GM18517 (cell line): ENCODE measurements at regions not wholly inside any gene's neighbourhood (a gene's known extent, or its start where the extent isn't known, plus 50 kb on each side); places are given as distances from the start of the nearest gene placed in this dataset.

Source experiments
- ATAC-seq: cut with Tn5 transposase; IDR thresholded peaks from one replicate; pipeline ENCODE4 v1.9.1; 2021; ENCODE audit warnings: mild to moderate bottlenecking, moderate library complexity; ENCODE audit not compliant: unreplicated experiment

DNA sequence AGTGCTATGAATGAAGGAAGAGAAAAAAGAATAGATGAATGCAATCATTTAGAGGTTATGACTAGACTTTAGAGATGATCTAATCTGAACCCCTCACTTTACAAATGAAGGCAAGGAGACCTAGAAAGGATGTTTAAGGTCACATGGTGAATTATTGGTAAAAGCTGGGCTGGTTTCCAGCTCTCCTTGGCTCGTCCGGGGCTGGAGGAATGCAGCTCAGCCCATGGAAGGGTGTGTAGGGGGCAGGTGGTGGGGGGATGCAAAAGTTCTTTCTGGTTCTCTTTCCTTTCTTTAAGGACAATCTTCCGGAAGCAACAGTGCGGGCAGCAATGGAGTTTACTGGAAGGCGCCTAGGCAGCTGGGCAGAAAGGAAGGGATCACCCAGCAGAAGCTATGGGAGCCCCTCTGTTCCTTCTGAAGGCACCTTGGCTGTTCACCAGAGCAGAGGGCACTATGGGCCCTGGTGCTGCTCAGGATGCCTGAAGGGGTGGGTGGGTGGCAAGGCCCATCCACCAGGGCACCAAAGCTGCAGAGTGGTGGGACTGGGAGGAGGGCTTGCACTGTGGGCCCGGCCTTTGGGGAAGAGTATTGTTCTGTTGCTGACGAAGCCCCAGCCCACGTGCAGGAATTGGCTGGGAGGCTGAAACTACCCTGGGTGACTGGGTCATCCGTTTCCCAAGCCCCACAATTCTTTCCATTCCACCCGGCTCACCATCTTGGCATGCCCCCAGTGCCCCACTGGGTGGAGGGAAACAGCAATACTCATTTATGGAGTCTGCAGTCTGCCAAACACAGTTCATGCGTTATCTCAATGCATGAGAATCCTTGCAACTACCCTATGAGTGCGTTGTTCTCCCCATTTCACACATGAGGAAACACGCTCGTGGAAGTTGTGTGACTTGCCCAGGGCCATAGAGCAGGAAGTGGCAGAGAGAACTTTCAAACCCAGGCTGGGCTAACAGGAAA is 78.2 kb downstream of the IRF2BPL start:
- no peak for ATAC-seq

DNA sequence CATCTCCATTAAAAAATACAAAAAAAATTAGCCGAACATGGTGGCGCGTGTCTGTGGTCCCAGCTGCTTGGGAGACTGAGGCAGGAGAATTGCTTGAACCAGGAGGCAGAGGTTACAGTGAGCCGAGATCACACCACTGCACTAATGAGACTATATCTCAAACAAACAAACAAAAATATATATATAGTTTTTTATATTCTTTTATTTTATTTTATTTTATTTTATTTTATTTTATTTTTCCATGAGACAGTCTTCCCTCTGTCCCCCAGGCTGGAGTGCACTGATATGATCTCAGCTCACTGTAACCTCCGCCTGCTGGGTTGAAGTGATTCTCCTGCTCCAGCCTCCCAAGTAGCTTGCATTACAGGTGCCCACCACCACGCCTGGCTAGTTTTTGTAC is 79.5 kb downstream of the IRF2BPL start:
- ATAC-seq = no peak

DNA sequence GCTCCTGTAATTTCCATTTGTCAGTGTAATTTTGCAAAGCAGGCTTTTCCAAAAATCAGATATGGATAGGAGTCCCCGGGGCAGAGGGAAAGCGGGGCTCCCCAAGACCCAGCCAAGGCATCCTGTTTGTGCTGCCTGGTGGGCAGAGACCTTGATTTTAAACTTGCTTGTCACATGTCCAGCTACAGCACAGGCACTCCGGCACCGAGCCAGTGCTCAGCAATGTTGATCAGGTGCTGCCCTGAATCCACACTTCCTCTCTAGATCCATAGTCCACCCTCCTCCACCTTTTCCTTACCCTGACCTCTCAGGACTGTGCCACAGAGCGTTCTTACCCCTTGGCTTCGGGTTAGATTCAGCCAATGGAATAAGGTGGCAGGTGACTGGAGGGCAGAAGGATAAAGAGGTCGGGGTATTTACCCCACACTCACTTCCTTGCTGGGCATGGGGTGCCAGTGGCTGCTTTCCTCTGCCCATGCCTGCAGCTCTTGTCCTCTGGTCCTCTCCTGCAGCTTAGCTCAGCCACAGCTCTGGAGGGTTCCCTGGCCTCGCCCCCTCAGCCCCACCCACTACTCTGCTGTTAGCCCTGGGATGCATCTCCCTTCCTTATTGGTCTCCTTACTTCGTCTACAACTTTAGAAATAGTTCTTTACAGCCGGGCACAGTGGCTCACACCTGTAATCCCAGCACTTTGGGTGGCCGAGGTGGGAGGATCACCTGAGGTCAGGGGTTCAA is 80.1 kb downstream of the IRF2BPL start:
- no peak for ATAC-seq

DNA sequence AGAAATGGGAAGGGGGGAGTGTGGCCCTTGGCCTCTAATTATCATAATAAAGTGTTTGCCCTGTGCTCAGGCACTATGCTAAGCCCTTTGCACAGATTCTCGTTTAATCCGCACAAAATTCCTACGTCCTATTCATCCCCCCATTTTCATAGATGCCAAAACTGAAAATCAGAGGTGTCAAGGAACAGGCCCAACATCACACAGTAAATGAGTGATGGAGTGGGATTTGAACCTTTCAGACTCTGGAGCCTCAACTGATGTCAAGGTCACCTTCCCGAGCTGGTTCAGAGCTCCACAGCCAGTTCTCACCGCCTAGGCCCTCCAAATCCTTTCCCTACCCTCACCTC is 80.7 kb downstream of the IRF2BPL start:
- ATAC-seq = no peak

DNA sequence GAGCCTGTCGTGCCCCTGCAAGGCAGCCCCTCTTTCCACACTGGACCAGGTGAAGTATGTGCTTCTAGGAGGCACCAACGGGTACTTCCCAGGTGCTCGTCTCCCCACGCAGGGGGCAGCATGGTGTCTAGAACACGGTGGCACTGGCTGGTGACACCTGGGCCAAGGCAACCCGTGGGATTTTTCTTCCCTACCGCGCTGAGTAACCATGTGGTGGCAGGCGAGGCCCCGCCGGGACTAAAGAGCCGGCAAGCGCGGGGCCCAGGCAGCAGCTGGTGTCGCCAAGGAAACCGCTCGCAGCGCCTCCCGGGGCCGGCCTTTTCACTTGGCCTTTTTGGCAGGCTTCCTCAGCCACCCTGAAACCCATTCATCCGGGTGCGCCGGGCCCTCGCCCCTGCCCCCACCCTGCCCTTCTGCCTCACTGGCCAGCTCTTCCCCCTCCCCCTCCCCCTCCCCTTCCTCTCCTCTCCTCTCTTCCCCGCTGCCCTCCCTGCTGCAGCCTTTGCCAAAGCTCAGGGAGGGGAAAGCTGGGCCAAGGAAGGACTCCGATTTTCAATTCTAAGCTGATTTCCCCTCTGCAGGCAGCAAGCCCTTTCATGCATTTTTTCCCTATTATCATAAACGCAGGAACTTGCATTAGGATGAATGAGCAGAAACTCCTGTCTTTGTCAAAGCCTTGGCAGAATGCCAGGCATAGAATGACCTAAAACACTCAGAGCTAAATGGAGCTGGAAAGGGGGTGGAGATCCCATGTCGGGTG is 81.2 kb downstream of the IRF2BPL start:
- ATAC-seq = no peak

DNA sequence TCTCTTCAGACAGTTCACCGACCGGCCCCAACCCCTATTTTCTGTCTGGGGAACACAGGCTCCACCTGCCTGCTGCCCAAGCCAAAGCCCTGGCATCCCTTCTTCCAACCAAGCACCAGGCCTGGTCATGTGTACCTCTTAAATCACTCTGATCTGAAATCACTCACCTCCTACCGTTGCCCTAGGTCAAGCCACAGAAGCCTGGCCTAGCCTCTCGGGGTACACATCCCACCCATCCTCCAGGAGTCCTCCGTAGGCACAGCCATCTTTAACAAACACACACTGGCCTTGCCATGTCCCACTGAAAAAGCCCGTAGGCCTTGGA is 81.8 kb downstream of the IRF2BPL start:
- ATAC-seq = no peak

DNA sequence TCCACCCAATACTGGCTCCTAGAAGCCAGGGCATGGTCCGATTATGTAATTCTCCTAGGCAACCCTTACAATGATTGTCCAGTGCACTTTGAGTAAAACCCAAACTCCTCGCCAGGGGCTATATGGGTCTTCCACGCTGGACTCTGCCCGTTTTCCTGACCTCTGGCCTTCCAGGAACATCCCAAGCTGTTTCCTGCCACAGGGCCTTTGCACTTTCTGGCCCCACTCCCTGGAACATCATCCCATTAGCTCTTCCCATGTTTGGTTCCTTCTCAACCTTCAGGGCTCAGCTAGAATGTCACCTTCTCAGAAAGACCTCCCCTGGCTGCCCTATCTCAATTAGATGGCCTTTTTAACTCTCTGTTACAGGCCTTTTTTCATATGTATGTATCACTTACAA is 85.4 kb downstream of the IRF2BPL start:
- no peak for ATAC-seq

DNA sequence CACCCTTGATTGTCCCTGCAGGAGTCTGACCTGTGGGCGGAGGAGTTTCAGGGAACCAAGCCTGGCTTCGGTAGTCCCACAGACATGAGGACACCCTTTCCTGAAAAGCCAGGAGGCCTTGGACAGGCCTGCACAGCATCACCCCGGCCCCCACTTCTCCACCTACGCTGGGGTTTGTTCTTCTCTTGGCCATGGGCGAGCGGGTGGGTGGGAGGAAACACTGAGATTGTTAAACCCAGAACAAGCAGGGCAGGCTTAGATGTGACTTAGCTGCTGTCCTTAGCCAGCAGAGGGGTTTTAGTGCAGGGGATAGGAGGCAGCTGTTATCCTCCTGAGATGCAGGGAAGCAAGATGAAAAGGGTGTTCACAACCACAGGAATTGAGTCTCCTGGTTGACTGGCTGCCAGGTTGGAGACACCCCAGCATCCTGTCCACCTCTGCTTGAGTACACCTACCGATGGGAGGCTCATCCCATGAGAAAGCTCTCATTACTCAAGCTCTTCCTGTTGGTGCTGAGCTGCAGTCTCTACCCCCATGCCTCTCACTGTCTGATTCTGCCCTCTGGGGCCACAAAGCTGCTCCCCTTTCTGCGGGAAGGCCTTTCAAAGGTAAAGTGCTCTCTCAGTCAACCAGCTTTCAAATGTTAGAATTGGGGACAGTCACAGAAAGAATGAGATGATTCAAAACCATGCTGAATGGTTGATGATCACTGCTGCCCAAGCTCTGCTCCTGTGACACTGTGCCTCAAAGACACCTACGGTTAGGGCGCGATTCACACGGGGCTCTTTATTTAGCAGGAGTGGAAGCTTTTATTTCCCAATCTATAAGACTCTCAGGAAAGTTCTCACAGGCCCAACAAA is 86.3 kb downstream of the IRF2BPL start:
- no peak for ATAC-seq

DNA sequence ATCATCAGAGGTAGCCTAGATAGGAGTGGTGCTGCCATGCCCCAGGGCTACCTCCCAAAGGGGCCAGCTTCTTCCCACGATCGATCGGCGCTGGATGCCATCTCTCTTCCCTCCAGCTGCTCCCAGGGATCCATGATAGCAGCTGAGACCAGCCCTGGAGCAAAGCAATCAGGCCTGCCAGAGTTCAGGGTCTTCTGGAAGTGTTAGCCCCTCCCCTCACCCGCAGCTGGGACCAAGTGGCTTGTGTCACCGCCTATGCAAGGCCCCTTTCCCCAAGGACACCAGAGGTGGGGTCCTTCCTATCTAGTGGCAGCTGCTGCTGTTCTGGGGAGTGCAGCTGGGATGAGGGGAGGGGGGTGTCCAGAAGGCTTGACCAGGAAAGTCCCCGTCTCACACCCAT is 87.0 kb downstream of the IRF2BPL start:
- ATAC-seq = no peak

DNA sequence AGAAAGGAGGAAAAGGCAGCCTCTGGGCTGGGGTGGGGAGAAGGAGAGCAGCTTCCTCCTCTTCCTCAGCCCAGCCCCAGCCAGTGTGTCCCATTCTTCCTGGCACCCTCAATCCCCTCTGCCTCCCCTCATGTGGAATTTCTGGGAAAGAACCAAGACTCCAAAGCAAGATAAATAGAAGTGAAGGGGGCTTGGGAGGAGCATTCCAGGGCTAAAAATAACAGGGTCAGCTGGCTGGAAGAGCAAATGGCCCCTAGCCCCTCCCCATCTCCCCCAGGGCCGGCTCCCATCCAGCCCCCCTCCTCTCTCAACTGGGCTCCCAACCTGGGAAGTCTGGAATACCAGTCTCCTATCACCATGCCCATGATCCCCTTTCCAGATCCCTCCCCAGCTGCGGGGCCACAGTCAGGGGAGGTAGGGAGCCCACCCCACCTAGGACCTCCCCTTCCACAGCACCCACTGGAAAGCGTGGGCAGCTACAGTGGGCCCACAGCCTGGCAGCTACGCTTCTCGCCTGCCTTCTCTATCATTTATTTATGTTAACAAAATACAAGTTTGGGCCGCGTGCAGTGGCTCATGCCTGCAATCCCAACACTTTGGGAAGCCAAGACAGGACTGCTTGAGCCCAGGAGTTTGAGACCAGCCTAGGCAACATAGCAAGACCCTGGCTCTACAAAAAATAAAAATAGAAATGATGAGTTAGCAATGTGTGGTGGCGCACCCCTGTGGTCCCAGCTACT is 88.3 kb downstream of the IRF2BPL start:
- no peak for ATAC-seq

DNA sequence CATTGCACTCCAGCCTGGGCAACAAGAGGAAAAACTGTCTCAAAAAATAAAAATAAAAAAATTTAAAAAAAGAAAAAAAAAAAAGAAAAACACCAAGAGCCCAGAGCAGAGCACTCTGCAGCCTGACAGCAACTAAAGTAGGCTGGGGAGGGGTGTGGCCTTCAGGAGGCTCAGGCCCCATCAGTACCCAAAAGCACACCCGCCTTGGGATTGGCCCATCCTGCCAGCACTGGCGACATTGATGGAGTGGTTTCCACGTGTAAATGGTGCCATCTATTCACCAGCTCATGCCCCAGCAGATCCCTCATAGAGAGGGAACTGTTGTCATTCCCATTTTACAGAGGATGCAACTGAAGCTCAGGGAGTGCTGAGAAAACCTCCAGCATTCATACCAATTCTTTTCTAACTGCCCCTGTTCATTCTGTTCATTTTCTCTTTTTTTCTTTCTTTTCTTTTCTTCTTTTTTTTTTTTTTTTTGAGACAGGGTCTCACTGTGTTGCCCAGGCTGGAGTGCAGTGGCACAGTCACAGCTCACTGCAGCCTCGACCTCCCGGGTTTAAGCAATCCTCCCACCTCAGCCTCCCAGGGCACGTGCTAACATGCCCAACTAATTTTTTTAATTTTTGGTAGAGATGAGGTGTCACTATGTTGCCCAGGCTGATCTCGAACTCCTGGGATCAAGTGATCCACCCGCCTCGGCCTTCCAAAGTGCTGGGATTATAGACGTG is 89.3 kb downstream of the IRF2BPL start:
- ATAC-seq = no peak

DNA sequence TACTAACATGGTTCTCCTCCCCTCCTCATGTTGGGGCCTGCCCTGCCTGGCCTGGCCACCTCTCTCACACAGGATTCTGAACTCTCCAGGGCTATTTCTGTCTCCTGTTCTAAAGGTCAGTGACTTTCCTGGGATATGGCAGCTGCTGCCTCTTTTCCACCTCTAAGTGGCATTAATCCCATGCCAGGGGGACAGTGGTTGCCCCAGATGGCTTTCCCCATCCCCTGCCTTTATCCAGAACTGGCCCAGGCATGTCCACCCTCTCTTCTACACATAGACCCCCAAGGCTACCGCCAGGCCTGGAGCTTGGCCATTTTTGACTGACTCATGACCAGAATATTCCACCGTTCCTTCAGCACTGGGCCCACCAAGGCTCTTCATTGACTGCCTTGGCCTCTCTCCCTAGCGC is 90.4 kb downstream of the IRF2BPL start:
- no peak for ATAC-seq

DNA sequence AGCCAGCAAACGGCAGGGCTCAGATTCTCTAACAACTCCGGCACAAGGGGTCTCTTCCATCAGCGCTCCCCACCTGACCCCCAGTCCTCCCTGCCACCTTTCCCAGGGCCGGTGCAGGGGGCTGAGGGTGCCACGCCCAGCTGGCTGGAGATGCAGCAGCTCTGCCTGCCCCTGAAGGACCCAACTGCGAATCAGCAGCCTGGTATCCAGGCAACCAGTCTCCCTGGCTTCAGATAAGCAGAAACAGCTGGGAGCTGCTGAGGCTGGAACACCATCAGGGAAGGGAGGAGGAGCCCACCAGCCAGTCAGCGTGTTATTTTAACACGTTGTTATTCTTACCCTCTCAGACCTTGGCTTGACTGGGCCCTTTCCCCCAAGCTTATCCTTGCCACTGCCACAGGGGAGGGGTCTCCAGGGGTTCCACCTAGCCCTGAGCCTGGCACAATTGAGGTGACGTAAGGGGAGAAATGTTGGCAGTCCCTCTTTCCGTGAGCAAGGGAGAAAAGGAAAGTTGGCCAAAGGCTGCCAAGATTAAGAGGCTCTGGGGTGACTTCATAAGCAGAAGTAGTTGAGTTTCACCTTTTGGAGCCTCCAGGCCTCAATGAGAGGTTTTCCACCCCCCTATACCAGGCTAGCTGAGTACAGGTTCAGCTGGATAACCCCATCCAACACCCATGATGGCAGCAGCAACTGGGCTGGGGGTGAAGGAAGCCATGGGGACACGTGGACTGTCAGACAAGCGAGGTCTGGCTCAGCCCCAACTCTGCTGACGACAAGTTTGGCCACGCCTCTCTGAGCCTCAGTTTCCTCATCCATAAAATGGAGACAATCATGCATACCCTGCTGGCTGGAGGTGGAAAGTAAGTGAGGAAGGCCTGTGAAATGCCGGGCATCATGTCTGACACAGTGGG is 91.1 kb downstream of the IRF2BPL start:
- no peak for ATAC-seq

DNA sequence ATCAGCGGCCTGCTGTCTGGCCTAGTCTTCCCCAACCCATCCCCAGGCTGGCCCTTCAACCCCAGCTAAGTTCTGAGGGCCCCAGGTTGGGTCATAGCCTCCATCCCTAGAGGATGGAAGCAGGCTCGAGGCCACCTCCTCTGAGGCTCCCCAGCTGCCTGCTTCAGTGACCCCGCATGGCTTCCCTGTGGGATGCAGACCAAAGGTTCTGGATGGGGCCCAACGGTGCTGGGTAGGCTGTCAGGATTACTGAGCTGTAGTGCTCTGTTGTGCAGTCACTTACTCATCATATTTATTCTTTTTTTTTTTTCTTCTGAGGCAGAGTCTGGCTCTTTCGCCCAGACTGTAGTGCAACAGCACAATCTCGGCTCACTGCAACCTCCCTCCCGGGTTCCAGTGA is 92.0 kb downstream of the IRF2BPL start:
- no peak for ATAC-seq

DNA sequence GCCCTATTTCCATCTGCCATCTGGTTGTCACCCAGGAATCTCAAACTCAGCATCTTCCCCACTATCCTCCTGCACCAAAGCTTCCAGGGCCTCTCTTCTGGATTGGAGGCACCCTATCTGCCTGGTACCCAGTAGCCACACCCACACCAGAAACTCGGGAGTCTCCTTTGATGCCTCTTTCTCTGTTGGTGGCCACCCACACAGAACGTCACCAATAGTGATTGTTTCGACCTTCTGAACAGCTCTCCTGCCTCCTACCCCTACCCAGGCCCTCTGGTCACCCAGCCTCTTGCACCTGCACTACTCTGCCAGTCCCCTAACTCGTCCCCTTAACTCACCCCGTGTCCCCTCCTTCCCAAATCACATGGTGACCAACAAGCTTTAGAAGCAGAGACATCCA is 95.0 kb downstream of the IRF2BPL start:
- no peak for ATAC-seq

DNA sequence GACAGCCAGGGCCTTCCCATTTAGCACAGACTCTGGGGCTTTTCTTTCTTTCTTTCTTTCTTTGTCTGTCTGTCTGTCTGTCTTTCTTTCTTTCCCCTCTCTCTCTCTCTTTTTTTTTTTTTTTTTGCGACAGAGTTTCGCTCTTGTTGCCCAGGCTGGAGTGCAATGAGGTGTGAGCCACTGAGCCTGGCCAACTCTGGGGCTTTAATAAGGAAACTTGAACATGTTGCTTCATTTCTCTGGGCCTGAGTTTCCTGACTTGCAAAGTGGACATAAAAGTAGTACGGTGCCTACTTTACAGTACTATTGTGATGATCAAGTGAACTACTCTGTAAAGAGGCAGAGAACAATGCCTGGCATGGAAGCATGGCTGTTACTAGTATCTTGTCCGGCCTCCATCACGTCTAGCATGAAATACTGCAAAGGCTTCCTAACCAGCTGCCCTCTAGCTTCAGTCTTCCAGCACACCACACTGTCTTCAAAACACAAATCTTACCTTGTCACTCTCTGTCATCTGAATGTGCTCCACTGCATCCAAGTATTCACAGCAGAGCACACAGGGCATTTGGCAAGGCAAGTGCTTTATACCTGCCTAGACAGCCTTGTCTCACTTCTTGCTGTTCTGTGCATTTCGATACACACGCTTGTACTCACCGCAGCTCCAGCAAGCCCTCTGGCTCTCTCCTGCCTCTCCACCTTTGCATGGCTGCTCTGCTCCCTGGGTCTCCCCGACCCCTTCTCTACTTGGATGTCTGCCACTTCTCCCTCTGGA is 96.7 kb downstream of the IRF2BPL start:
- no peak for ATAC-seq

DNA sequence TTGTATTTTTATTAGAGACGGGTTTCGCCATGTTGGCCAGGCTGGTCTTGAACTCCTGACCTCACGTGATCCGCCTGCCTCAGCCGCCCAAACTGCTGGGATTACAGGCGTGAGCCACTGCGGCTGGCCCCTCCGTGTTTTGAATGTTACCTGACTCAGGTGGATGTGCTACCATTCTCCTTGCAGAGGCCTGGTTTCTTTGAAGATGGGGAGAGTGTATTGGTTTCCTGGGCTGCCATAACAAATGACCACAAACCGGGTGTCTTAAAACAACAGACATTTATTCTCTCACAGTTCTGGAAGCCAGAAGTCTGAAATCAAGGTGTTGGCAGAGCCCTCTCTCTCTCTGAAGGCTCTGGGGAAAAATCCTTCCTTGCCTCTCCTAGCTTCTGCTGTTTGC is 98.0 kb downstream of the IRF2BPL start:
- ATAC-seq = no peak

DNA sequence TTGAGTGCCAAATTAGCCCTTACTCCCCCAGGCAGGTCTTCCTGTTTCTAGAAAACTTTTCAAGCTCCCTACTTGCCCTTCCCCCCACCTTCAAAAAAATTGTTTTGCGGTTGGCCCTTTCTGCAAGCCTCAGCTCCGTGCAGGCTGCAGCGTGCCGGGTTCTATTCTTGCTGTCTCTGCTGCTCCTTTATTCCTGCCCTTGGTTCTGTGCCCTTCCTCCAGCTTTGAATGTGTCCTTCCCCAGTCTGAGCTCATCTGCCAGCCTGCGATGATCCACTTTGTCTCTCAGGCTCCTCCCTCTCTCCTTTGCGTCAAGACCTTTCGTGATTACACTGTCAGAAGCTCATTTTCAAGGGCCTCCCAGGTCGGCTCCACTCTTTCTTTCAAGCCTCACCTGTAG is 98.6 kb downstream of the IRF2BPL start:
- no peak for ATAC-seq
